Middle frontal gyrus (tissue), 1 donor: ENCODE measurements at regions not wholly inside any gene's neighbourhood (a gene's known extent, or its start where the extent isn't known, plus 50 kb on each side); places are given as distances from the start of the nearest gene placed in this dataset.

Source experiments
- DNase-seq: peaks from one replicate; pipeline ENCODE4 v3.0.0-alpha.2; 2015; ENCODE audit warnings: low spot score; ENCODE audit errors: extremely low spot score

GRCh38 chr5:124236361-124237205 lies 509.9 kb downstream of the ZNF608 start:
- DNase-seq: no peak

- DNase-seq: no peak
These were observed 510.9 kb downstream of the ZNF608 start for GRCh38 chr5:124235576-124235975.

- DNase-seq: no peak
These were observed 511.5 kb downstream of the ZNF608 start for GRCh38 chr5:124234770-124235562.

- DNase-seq: no peak
These were observed 512.2 kb downstream of the ZNF608 start for GRCh38 chr5:124234022-124234769.

- DNase-seq: no peak
These were observed 513.9 kb downstream of the ZNF608 start for GRCh38 chr5:124232515-124232914.

- no peak for DNase-seq
These were observed 514.6 kb downstream of the ZNF608 start for GRCh38 chr5:124231802-124232201.

GRCh38 chr5:124231230-124231629 lies 515.2 kb downstream of the ZNF608 start:
- no peak for DNase-seq

GRCh38 chr5:124230456-124230855 lies 516.0 kb downstream of the ZNF608 start:
- no peak for DNase-seq

- no peak for DNase-seq
These were observed 517.1 kb downstream of the ZNF608 start for GRCh38 chr5:124229352-124229751.

GRCh38 chr5:124227914-124228313 lies 518.5 kb downstream of the ZNF608 start:
- no peak for DNase-seq

- DNase-seq: no peak
These were observed 526.0 kb downstream of the ZNF608 start for GRCh38 chr5:124220418-124220817.

GRCh38 chr5:124212934-124213333 lies 533.5 kb downstream of the ZNF608 start:
- DNase-seq: no peak

- no peak for DNase-seq
These were observed 536.1 kb downstream of the ZNF608 start for GRCh38 chr5:124210111-124210910.

GRCh38 chr5:124207118-124207517 lies 539.3 kb downstream of the ZNF608 start:
- DNase-seq: no peak

GRCh38 chr5:124206540-124206939 lies 539.9 kb downstream of the ZNF608 start:
- no peak for DNase-seq

- no peak for DNase-seq
These were observed 543.1 kb downstream of the ZNF608 start for GRCh38 chr5:124203303-124203702.

- no peak for DNase-seq
These were observed 546.1 kb downstream of the ZNF608 start for GRCh38 chr5:124200381-124200780.

GRCh38 chr5:124199893-124200292 lies 546.5 kb downstream of the ZNF608 start:
- no peak for DNase-seq

GRCh38 chr5:124195411-124195810 lies 551.0 kb downstream of the ZNF608 start:
- no peak for DNase-seq

- DNase-seq: no peak
These were observed 552.2 kb downstream of the ZNF608 start for GRCh38 chr5:124194282-124194681.

GRCh38 chr5:124193371-124193789 lies 553.1 kb downstream of the ZNF608 start:
- no peak for DNase-seq
